AG04450 (cell line): ENCODE measurements at regions not wholly inside any gene's neighbourhood (a gene's known extent, or its start where the extent isn't known, plus 50 kb on each side); places are given as distances from the start of the nearest gene placed in this dataset.
A peak's percentile ranks its signal among the peaks of the same experiment; 100 is the strongest.

ENCODE experiments used
- CTCF ChIA-PET: fragments of 300-600, 350-600 bp; formaldehyde crosslinking; extraction: SDS; loops from one replicate; lab custom pipeline; 2022; ENCODE audit warnings: antibody characterized with exemption, inconsistent platforms; lab: Charles Lee
- POLR2A ChIA-PET: fragments of 350-600 bp; formaldehyde crosslinking; extraction: SDS; loops from one replicate; lab custom pipeline; 2021; ENCODE audit warnings: antibody characterized with exemption, inconsistent platforms; lab: Yijun Ruan, JAX
- DNase-seq: peaks from one replicate; pipeline ENCODE4 v3.0.0-alpha.2; 2011; ENCODE audit warnings: low read depth, low spot score
- H3K27ac ChIP-seq: one replicate; pipeline ENCODE4 v1.5.1; 2012; ENCODE audit warnings: low read depth, low read length, control low read depth
- H3K27me3 ChIP-seq: one replicate; pipeline ENCODE4 v1.6.0; 2012; ENCODE audit warnings: low read length; ENCODE audit not compliant: control insufficient read depth, insufficient read depth
- H3K4me3 ChIP-seq: 2 replicates; pipeline ENCODE4 v1.5.1; 2011; ENCODE audit warnings: mild to moderate bottlenecking, low read depth, low read length, control low read depth
- H3K9me3 ChIP-seq: 2 replicates; pipeline ENCODE4 v1.5.1; 2012; ENCODE audit warnings: low read length; ENCODE audit not compliant: control insufficient read depth, insufficient read depth
- CTCF ChIP-seq: IDR thresholded peaks from 2 replicates; pipeline ENCODE4 v1.5.1; 2011; ENCODE audit warnings: low read depth, low read length, control low read depth, inconsistent platforms

GRCh38 chr13:43986421-43986981 lies 106.8 kb downstream of the LACC1 start:
- H3K27ac ChIP-seq: no peak overlapping the region
- H3K4me3 ChIP-seq: no peak overlapping the region
- no peak for DNase-seq
- ChIA-PET POLR2A (no interaction called here), CTCF (interaction anchor here (0.6 kb wide), 1 partner anchor 449 kb away, joined by 3 read pairs; no protein-coding TSS in a partner anchor)
- peaks cover under 1% of the 10 kb centered on the region for H3K27me3 ChIP-seq
- no peaks in the 10 kb centered on the region for H3K9me3 ChIP-seq
- peak; percentile 2; the same call in 1 of the 2 replicates for TF ChIP-seq CTCF

GRCh38 chr13:43988302-43988701 lies 108.6 kb downstream of the LACC1 start:
- DNase-seq: no peak
- ChIA-PET POLR2A (no interaction called here), CTCF (no interaction called here)
- H3K9me3 ChIP-seq: no peaks in the 10 kb centered on the region
- H3K27ac ChIP-seq: no peak overlapping the region
- peaks cover 8% of the 10 kb centered on the region for H3K27me3 ChIP-seq
- TF ChIP-seq CTCF: no peak
- no peak overlapping the region for H3K4me3 ChIP-seq

- POLR2A ChIA-PET: no interaction called here
- CTCF ChIA-PET: no interaction called here
- Histone ChIP-seq H3K9me3 (peaks cover 7% of the 10 kb centered on the region; the same call in 1 of the 2 replicates), H3K27me3 (peaks cover 8% of the 10 kb centered on the region), H3K4me3 (no peak overlapping the region), H3K27ac (no peak overlapping the region)
- DNase-seq: no peak
- TF ChIP-seq CTCF: no peak
Measured at GRCh38 chr13:43990021-43990420, 110.3 kb downstream of the LACC1 start.

DNA sequence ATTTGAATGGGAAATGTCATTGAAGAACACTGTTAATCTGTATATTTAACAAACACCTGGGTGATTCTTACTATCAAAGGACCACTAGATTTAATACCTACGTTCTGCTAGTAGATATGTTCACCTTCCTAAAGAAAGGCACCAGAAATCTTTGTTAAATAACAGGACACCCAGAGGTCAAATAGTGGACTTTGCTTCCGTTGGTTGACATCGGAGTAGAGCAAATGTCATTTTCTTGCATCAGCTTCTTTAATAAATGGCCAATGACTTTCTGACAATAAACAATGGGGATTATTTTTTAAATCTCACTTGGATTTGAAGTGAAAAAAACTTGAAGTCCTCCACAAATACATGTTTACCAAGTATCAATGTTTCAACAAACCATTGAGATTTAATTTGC lies 111.1 kb downstream of the LACC1 start:
- no peak overlapping the region for H3K27ac ChIP-seq
- POLR2A ChIA-PET: no interaction called here
- TF ChIP-seq CTCF: no peak

DNA sequence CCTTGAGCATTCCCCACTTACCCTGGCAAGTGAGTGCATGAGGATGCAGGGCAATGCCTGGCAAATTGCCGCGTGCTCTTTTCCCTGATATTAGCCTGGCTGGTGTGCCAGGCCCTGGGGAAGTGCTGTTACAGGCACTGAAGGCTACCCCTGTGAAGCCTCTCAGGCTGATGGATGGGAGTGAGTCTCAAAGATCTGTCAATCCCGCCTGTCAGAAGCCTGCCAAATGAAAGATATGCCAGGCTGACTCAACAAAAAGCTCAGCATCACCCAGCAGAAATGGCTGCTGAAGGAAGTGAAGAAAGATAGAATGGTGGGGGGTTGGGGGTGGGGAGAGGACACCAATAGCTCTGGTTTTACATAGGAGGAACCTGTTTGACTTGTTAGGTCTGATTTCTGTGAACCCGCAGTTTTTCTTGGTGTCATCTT lies 112.1 kb downstream of the LACC1 start:
- ChIA-PET CTCF (no interaction called here), POLR2A (no interaction called here)
- TF ChIP-seq CTCF: no peak

More for the DNA sequence above, 111.1 kb downstream of the LACC1 start:
- CTCF ChIA-PET: no interaction called here
- DNase-seq: no peak
- Histone ChIP-seq H3K9me3 (peaks cover 8% of the 10 kb centered on the region; the same call in 1 of the 2 replicates), H3K27me3 (peaks cover 8% of the 10 kb centered on the region), H3K4me3 (no peak overlapping the region)

More for the DNA sequence above, 112.1 kb downstream of the LACC1 start:
- H3K9me3 ChIP-seq: peaks cover 8% of the 10 kb centered on the region; the same call in 1 of the 2 replicates
- H3K27me3 ChIP-seq: peaks cover 8% of the 10 kb centered on the region
- no peak overlapping the region for H3K27ac ChIP-seq
- DNase-seq: no peak
- no peak overlapping the region for H3K4me3 ChIP-seq
